Activated CD8-positive, alpha-beta memory T cell treated with anti-CD3 and anti-CD28 coated beads for 36 hours (primary cell): ENCODE measurements at regions not wholly inside any gene's neighbourhood (a gene's known extent, or its start where the extent isn't known, plus 50 kb on each side); places are given as distances from the start of the nearest gene placed in this dataset.
"Not testable (repeated sequence)": the region's sequence is repeated elsewhere in the genome, so short reads cannot be mapped to it uniquely, and the experiment has no call there.

Experiments
- CTCF ChIA-PET: fragments of 350-600 bp; sonication (Branson Sonifier 250); formaldehyde crosslinking; loops from one replicate; lab custom pipeline; 2021; ENCODE audit warnings: antibody characterized with exemption; lab: Charles Lee
- POLR2A ChIA-PET: fragments of 350-600 bp; sonication (Branson Sonifier 250); formaldehyde crosslinking; loops from one replicate; lab custom pipeline; 2021; ENCODE audit warnings: antibody characterized with exemption; lab: Charles Lee

DNA sequence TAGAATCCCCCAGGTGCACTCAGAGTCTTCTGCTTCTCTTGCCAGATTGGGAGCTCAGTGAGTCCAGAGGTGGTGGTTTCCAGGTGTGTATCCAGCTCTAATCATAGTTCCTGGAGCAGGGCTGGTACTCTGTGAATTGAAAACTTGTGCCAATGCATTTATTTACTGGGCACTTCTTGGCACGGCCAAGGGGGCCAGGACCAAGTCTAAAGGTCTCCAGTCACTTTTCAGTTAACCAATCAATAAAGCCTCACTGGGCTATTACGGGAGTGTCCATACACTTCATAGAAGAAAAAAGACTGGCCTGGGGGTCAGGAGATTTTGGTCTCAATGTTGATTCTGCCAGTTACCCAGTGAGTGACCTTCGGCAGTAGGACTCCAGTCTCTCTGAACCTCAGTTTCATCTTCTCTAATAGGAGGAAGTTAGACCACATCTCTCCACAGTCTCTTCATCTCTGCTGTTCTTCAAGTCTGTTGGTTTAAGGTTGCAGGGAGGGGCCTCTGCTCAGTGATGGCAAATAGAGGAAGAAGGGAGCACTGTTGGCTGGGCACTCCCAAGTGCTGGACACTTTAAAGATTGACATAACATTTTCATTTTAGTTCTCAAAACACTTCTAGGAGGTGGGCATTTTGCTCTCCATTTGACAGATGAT, 188.5 kb upstream of the E2F8 start:
- CTCF ChIA-PET = no interaction called here
- POLR2A ChIA-PET = no interaction called here

DNA sequence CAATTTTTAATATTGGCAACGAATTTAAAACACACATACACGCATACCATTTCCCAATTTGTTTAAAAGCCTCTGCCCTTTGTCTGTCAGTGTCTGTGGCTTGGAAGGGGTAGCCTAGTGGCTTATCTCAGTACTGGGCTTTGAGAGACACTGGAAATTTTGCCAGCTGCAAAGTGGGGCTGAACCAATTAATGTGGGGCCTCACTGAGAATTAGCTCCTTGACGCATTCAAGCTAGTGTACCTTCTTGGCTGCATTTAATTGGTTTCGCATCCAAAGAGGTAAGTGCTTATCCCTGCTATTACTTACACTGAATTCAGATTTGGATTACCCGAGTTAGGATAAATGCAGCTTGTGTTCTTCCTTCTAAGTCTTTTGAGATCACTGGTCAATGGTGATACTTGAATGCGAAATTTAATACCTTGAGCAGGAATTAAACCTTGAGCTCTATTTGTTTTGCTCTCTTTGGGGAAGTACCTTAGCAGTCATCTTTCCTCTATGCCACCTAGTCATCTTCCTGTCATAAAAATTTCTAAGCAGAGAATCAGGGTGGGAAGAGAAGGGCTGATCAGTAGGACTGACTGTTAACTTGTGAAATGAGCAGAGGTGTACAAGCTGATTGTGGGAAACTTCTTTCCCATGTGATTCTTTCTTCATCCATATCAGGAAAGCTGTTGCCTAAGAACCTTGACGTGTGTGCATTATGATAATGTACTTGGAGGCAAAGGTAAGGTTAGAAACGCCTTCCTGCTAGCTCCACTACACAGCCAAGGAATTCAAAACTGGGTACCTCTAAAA, 187.7 kb upstream of the E2F8 start:
- CTCF ChIA-PET = no interaction called here
- POLR2A ChIA-PET = no interaction called here

DNA sequence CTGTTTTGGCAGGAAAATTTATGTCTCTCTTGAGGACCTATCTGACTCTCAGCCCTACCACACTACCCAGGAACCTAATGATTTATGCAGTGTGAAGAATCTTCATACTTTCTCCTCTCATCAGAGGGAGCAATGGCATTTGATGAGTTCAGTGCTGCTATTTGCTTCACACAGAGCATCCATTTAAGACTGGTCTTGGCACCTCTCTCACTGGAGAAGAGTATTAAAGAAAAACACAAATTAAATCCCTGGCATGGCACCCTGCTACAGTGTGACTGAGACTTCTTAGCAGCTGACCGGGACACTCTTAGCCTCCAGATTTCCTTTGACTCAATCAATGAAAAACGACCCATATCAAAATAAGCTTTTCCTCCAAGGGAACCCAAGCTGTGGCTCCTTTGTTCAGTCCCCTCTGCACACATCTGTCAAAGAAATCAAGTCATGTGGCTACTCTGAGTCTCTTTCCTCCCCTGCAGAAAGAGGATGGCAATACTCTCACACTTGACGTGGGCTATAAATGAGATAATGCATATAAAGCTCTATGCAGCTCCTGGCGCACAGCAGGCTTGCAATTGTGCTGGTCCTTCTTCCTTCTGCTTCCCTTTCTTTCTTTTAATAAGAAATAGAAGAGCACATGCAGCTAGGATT, 186.1 kb upstream of the E2F8 start:
- CTCF ChIA-PET = no interaction called here
- POLR2A ChIA-PET = no interaction called here

DNA sequence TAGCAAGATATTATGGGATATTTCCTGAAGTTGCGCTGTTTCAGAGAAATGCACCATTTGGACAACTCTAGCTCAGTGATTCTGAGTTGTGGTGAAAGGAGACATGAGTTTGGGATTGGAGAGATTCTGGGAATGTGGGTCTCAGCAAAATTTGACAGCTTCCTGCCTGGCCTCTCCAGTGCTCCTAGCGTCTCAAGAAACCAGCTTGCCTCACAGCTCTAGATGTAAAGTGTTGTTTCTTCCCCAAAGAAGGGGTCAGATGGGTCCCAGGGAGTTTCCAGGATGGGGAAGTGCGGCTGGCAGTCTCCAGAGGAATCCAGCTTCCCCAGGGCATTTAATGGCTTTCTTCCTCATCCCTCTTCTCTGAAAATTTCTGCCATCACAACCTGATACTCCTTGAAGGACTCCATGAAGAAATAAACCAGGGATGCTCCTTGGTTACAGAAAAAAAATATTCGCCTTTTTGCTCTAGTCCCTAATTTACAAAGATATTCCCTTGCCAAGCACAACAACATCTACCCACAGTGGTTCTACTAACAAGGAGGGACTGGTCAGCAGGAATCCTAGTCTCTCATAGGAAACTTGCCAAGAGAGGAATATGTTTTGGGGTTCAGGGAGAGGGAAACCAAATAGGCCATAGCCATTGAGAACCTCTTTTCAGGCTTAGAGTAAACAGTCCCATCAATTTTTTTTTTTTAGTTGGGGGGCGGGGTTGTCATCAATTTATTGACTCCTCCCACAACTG, 185.4 kb upstream of the E2F8 start:
- CTCF ChIA-PET = no interaction called here
- POLR2A ChIA-PET = no interaction called here

DNA sequence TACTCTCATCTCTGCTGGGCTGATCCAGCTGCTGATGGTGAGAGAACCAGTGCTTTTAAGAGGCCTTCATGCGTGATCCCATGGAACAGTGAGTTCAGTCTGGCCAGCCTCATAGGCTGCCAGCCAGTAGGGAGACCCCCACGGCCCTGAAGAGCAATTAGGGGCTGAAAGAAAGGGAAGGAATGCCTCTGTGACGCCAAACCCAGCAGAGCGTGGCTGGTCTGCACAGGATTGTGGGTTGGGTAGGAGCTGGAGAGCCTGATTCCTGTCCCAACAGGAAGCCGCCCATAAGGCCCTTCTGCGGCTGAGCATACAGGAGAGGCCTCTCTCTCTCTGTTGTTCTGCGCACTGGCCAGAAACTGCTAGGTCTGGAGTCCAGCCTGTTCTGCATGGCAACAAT, 181.5 kb upstream of the E2F8 start:
- ChIA-PET POLR2A (no interaction called here), CTCF (no interaction called here)

DNA sequence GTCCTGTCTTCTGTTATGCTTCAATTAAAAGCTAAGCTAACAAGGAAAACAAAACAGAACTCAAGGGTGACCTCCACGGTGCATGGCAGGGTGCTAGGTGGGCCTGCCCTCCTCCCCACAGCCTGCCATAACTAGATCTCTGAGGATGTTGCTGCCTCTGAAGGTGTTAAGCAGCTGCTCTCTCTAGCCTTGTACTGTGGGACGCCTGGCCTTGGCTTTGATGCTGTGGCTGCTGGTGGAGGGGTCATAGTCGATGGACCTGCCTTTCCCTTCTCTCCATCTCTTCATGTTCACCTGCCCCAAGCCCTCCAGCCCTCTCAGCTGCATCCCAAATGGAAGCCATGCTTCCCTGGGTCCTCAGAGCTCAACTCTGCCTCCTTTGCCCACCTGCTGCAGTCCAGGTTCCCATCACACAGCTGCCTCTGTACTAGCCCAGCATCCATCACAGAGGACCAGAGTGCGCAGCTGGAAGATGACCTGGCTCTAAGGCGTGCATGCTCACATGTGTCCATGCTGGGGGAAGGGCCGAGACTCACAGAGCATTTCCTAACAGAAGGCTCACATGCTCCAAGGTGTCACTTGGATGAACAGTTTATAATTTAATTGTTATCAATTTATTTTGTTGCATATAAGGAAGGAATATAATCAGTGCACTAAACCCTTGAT, 180.3 kb upstream of the E2F8 start:
- CTCF ChIA-PET = no interaction called here
- POLR2A ChIA-PET = no interaction called here

DNA sequence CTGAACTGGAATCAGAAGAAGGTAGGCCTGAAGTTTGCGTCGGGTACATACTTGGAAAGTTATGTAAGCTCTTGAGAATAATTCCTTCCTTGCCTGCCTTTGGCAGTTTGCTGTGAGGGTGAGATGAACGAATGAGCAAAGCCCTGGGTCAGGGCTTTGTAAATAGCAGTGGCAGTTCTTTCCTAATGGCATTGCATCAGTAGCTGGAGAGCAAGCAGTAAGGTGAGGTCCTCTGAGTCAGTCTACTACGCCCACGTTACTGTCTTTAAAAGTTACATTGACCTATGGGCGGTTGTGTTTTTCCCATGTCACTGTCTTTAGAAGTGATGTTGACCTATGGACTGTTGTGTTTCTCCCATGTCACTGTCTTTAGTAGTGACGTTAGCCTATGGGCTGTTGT, 179.1 kb upstream of the E2F8 start:
- CTCF ChIA-PET = no interaction called here

DNA sequence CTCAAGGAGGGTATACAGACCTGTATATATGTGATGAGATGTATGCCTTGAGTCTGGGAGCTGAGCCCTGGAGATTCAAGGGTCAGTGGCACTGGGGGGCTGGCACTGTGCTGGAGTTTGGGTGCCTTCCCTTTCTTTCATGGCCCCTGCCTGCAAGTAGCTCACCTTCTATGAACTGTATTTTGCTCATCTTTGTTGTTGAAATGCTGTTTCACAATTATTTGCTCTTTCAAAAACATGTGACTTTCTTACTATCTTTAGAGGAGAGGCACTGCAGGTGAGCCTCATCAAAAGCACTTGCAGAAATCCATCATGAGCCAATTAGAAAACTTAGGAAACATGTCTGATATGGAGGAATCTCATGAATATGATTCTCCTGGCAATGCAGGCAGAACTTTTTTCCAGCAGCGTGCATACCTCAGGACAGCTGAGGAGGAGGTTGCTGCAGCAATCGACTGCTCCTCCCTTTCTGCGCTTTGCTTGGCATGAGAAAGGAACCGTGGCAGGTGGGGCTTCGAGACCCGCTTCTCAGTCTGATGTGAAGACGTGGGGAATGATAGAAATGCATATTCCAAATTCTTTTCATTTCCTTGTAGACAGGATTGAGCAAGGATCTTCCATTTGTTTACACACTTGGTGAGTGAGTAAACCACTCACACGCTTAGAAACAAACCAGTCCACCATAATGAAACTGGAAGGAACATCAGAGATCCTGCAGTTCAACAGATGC, 178.4 kb upstream of the E2F8 start:
- CTCF ChIA-PET = no interaction called here
- POLR2A ChIA-PET = no interaction called here

More for the DNA sequence above, 179.1 kb upstream of the E2F8 start:
- POLR2A ChIA-PET = no interaction called here

DNA sequence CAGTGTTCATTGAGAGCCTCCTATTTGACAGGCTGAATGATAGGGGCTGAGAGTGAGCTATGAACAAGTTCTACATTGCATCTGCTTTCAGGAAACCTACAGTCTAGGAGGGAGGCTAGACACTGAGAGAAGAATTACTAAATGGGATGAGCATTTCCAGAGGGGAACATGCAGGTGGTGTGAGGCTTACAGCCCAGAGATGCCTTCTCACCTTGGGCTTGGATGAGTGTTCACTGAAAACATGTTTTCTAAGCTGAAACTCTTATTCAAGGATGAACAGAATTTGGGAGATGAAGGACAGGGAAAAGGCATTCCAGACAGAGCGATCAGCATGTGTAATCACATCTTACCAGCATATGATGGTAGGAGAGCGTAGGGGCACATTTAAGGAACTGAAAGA, 177.5 kb upstream of the E2F8 start:
- CTCF ChIA-PET = no interaction called here

DNA sequence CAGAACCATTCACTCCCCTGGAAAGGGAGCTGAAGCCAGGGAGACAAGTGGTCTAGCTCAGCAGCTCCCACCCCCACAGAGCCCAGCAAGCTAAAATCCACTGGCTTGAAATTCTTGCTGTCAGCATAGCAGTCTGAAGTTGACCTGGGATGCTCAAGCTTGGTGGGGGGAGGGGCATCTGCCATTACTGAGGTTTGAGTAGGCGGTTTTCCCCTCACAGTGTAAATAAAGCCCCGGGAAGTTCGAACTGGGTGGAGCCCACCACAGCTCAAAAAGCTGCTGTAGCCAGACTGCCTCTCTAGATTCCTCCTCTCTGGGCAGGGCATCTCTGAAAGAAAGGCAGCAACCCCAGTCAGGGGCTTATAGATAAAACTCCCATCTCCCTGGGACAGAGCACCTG, 171.3 kb upstream of the E2F8 start:
- POLR2A ChIA-PET, CTCF ChIA-PET: not testable (repeated sequence)

More for the DNA sequence above, 177.5 kb upstream of the E2F8 start:
- POLR2A ChIA-PET = no interaction called here

DNA sequence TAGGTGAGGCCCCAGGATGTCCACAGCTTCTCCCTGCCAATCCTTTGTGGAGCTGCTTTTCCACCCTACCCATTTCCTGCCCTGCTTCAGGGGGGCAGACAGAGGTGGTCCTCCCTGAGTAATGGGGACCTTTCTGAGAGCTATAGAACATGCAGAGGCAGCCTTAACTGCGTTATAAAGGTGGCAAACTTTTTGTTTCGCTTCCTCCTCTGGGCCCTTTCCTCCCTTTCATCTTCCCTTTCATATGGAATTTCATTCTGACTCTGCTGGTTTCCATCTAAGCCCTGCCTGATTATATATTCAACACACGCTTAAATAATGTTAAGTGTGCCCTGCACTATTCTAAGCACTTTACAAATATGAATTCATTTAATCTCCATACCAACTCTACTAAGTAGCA, 169.3 kb upstream of the E2F8 start:
- ChIA-PET CTCF (no interaction called here), POLR2A (no interaction called here)

DNA sequence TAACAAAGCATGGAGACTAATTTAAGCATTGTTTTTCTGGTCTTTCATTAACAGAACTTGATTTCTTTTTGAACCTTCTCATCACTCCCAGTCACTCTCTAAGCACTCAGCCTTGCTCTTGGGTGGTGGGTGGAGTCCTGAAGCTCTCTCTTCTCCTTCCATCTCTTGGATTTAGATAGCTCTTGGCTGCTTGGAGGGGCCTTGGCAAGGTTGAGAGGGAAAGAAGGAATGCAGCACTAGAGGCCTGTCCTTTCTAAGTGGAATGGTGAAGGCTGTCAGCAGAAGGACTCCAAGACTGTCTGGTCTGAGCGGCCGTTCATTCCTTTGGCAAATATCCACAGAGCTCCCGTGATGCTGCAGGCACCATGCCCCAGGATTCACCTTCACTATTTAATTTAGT, 168.6 kb upstream of the E2F8 start:
- ChIA-PET POLR2A (no interaction called here), CTCF (no interaction called here)

DNA sequence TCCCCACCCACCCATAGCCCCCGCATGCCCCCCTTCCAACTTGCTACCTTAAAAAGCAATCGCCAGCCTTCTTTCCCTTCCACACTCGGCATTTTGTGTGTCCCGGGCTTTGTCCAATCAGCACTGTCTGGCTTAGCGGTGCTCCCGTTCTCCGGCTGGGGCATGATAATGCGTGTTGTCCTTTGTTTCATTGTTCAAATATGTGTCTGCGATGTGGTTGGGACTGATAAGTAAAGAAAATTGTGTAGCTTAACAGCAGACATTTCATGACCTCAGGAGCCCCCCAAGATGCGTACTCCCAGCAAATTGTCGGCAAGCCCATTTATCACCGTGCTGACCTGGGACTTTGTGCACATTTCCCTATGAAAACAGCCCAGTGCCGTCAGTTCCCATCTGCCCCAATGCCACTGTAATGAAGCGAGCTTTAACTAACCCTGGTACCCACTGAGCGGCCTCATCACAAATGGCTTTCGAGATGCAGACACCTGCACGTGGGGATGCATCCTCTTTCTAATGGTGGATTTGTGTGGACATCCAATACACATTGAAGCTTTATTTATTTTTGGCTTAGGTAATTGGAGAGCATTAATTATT, 167.0 kb upstream of the E2F8 start:
- CTCF ChIA-PET = no interaction called here
- POLR2A ChIA-PET = no interaction called here

DNA sequence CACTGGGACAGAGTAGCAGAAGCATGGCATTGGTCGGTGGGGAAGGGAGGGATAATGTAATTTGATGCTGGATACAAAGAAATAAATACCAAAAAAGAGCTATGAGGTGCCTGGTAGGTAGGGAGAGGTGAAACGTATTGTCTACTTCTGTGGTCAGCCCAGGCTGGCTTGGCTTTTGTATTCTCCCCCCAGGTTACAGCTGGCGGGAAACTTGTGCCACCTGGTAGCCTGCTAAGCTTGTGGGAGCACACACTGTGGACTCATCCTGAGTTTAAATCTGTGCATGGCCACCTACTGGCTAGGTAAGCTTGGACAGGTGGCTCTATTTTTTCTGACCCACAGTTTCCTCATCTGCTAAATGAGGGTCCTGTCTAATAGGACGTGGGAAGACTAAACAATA, 165.2 kb upstream of the E2F8 start:
- POLR2A ChIA-PET = no interaction called here
- CTCF ChIA-PET = no interaction called here

DNA sequence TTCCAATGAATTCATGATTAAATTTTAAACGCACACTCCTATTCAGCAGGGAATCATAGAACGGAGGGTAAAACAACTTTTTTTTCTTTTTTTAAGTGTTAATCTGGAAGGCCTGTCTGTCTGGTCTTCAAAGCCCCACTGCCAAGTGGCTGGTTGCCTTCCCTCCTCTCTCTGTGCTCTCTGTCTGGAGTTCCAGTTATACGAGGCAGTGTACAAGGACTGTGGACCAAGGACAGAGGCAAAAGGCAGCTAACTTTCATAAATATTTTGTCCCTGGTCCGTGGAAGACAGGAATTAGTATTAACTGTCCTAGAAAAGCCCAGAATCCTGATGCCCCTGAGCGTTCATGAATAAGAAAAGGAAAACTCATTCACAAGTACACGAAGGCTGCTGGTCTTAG, 164.0 kb upstream of the E2F8 start:
- ChIA-PET CTCF (no interaction called here), POLR2A (no interaction called here)

DNA sequence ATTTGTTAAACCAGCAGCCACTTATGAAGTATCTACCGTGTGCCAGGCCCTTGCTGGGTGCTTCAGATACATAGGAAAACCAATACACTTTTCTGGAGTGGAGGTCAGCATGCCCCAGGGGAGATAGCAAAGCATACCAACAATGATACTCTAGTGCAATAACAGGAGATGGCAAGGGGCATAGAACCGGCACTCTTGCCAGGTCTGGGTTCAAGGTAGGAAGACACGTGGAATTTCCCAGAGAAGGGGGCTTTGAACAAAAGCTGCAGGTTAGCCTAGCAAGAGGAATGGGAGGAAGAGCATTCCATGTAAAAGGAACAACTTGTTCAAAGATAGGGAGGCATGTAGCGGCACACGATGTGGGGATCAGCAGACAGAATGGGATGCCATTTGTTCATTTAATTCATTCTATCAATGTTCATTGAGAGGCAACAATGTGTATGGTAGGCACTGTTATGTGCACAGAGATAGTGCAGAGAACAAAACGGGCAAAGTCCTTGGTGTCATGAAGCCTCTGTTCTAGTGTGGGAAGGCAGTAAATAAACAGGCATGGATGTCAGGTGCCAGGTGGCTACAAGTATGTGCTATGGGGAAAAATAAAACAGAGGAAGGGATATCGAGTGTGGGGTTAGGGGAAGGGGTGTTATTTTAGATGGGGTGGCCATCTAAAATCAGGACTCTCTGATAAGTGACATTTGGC, 162.6 kb upstream of the E2F8 start:
- CTCF ChIA-PET = no interaction called here
- POLR2A ChIA-PET = no interaction called here

DNA sequence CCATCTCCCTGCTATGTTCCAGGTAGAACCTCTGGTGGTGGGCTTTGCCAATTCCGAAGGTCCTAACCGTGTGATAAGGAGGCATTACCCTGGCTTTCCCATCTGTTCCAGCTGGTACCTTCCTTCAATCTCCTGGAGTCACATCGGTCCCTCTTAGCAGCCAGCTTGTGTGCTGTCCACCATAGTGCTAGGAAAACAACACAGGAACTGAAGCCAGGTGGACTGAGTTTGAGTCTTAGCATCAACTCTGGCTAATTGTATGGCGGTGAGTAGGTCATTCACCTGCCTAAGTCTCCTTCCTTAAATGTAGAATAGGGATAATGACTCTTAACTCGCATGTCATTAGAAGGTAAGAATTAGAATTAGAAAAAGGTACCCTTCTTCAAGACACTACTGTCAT, 159.6 kb upstream of the E2F8 start:
- ChIA-PET POLR2A (no interaction called here), CTCF (no interaction called here)
